ENCODE measurements at regions not wholly inside any gene's neighbourhood (a gene's known extent, or its start where the extent isn't known, plus 50 kb on each side); places are given as distances from the start of the nearest gene placed in this dataset.

DNA sequence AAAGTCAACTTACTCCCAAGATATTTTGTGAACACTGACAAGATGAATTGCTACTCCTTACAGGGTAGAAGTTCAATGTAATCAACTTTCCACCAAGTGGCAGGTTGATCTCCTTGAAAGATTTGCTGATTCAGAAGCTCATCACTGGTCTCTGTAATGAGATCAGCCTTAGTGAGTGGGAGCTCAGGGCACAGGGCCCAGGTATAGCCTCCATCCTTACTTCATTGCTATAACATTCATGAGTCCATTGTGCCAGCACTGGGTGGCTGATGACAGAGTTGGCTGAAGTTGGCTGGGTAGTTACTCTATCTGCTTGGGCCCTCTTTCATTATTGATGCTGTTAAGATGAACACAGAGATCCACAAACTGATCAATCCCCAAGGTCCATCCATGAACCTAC, 379.0 kb downstream of the IRS1 start:
- no peak for TF ChIP-seq POLR2A (IDR thresholded peaks at IDR 0.05)
- TF ChIP-seq, protein P1, sequence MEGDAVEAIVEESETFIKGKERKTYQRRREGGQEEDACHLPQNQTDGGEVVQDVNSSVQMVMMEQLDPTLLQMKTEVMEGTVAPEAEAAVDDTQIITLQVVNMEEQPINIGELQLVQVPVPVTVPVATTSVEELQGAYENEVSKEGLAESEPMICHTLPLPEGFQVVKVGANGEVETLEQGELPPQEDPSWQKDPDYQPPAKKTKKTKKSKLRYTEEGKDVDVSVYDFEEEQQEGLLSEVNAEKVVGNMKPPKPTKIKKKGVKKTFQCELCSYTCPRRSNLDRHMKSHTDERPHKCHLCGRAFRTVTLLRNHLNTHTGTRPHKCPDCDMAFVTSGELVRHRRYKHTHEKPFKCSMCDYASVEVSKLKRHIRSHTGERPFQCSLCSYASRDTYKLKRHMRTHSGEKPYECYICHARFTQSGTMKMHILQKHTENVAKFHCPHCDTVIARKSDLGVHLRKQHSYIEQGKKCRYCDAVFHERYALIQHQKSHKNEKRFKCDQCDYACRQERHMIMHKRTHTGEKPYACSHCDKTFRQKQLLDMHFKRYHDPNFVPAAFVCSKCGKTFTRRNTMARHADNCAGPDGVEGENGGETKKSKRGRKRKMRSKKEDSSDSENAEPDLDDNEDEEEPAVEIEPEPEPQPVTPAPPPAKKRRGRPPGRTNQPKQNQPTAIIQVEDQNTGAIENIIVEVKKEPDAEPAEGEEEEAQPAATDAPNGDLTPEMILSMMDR (IDR thresholded peaks at IDR 0.05), result no peak

Data from heart left ventricle (tissue), 13 donors.